A549 (cell line): ENCODE measurements at regions not wholly inside any gene's neighbourhood (a gene's known extent, or its start where the extent isn't known, plus 50 kb on each side); places are given as distances from the start of the nearest gene placed in this dataset.
A peak's percentile ranks its signal among the peaks of the same experiment; 100 is the strongest.

ENCODE experiments used
- ATAC-seq, 2 experiments: fragments of 200-7000 bp in 1 of 2; fragments of >200 bp in 1 of 2; cut with Nextera tagmentation in 1 of 2; cut with Tn5 transposase in 1 of 2; 3 replicates each; pipeline versions ENCODE4 v1.8.0 to v1.9.1; 2018 to 2020; ENCODE audit warnings: mild to moderate bottlenecking in 1 of 2, moderate library complexity in 1 of 2
- CTCF ChIA-PET: fragments of 300-600 bp; sonication (Branson Sonifier 250); formaldehyde crosslinking; extraction: SDS; loops from one replicate; lab custom pipeline; 2021; ENCODE audit warnings: antibody characterized with exemption, inconsistent platforms; lab: Yijun Ruan, JAX
- POLR2A ChIA-PET: fragments of 350-600 bp; formaldehyde crosslinking; extraction: SDS; loops from one replicate; lab custom pipeline; 2021; ENCODE audit warnings: antibody characterized with exemption, inconsistent platforms; lab: Yijun Ruan, JAX
- DNase-seq, 2 experiments: peaks; one replicate each; pipeline versions ENCODE4 v3.0.0 to v3.0.0-alpha.2; 2011 to 2016; ENCODE audit warnings: low read depth in 1 of 2, low spot score in 1 of 2
- FAIRE-seq: peaks from 2 replicates; lab custom pipeline; 2011; peaks lifted over from hg19 to GRCh38; lab: Jason Lieb, UNC
- H3K27ac ChIP-seq, 2 experiments: fragments of >200 bp; sonication (Bioruptor Twin); formaldehyde crosslinking; 3 replicates each; pipeline ENCODE4 v1.5.1; 2016 to 2017
- H3K4me1 ChIP-seq: fragments of >200 bp; sonication (Bioruptor Twin); formaldehyde crosslinking; 3 replicates; pipeline ENCODE4 v1.6.1; 2016
- H3K4me2 ChIP-seq: fragments of >200 bp; sonication (Bioruptor Twin); formaldehyde crosslinking; 3 replicates; pipeline ENCODE4 v1.6.1; 2016
- H3K4me3 ChIP-seq: fragments of >200 bp; sonication (Bioruptor Twin); formaldehyde crosslinking; 3 replicates; pipeline ENCODE4 v1.5.1; 2016
- H3K9me3 ChIP-seq: fragments of >200 bp; sonication (Bioruptor Twin); formaldehyde crosslinking; 3 replicates; pipeline ENCODE4 v1.6.1; 2016
- BHLHE40 ChIP-seq: IDR thresholded peaks from 2 replicates; pipeline ENCODE4 v1.6.1; 2012; ENCODE audit warnings: low read depth, low read length, inconsistent platforms
- CBX2 ChIP-seq: fragments of 200-600 bp; sonication (generic); IDR thresholded peaks from 2 replicates; pipeline ENCODE4 v1.6.1; 2016; ENCODE audit warnings: low read depth, mild to moderate bottlenecking, borderline replicate concordance
- CBX8 ChIP-seq: fragments of 200-600 bp; sonication (generic); IDR thresholded peaks from 2 replicates; pipeline ENCODE4 v1.6.1; 2016
- CHD4 ChIP-seq: fragments of 200-600 bp; sonication (generic); IDR thresholded peaks from 2 replicates; pipeline ENCODE4 v1.6.1; 2016; ENCODE audit warnings: antibody characterized with exemption, mild to moderate bottlenecking, borderline replicate concordance
- EHMT2 ChIP-seq: fragments of 200-600 bp; sonication (generic); IDR thresholded peaks from 2 replicates; pipeline ENCODE4 v1.6.1; 2016; ENCODE audit warnings: antibody characterized with exemption, low read depth, mild to moderate bottlenecking, moderate library complexity
- ESRRA ChIP-seq: fragments of 150-350 bp; IDR thresholded peaks from 2 replicates; pipeline ENCODE4 v1.6.1; 2014; ENCODE audit warnings: mild to moderate bottlenecking, low read length, borderline replicate concordance
- HDAC2 ChIP-seq: fragments of 200-600 bp; sonication (generic); IDR thresholded peaks from 2 replicates; pipeline ENCODE4 v1.6.1; 2016
- JUN ChIP-seq, 2 experiments: fragments of >200 bp; sonication (Bioruptor Twin); formaldehyde crosslinking; IDR thresholded peaks; 2 replicates in 1 of 2; 3 replicates in 1 of 2; pipeline ENCODE4 v1.6.1; 2016 to 2017
- JUNB ChIP-seq: fragments of >200 bp; sonication (Bioruptor Twin); formaldehyde crosslinking; IDR thresholded peaks from 2 replicates; pipeline ENCODE4 v1.6.1; 2016
- KDM1A ChIP-seq: fragments of 200-600 bp; sonication (generic); IDR thresholded peaks from 2 replicates; pipeline ENCODE4 v1.6.1; 2016; ENCODE audit warnings: low read depth, mild to moderate bottlenecking
- NPAS2 ChIP-seq: fragments of 250-450 bp; sonication (Bioruptor Pico); IDR thresholded peaks from 2 replicates; pipeline ENCODE4 v1.8.0; 2022; ENCODE audit warnings: mild to moderate bottlenecking, moderate library complexity, borderline replicate concordance
- PHF8 ChIP-seq: fragments of 200-600 bp; sonication (generic); IDR thresholded peaks from 2 replicates; pipeline ENCODE4 v1.6.1; 2016; ENCODE audit warnings: low read depth, mild to moderate bottlenecking, antibody characterized with exemption, moderate library complexity, borderline replicate concordance
- RARB ChIP-seq: fragments of 250-450 bp; sonication (Bioruptor Pico); IDR thresholded peaks from 2 replicates; pipeline ENCODE4 v1.8.0; 2021; ENCODE audit warnings: mild to moderate bottlenecking, moderate library complexity
- RCOR1 ChIP-seq: fragments of 150-350 bp; IDR thresholded peaks from 2 replicates; pipeline ENCODE4 v1.6.1; 2014; ENCODE audit warnings: antibody characterized with exemption, low read length, low read depth
- RNF2 ChIP-seq: fragments of 200-600 bp; sonication (generic); IDR thresholded peaks from 2 replicates; pipeline ENCODE4 v1.6.1; 2016; ENCODE audit warnings: low read depth, mild to moderate bottlenecking, antibody characterized with exemption, moderate library complexity, borderline replicate concordance
- SREBF2 ChIP-seq: fragments of 450-650 bp; IDR thresholded peaks from 2 replicates; pipeline ENCODE4 v1.6.1; 2014; ENCODE audit warnings: mild to moderate bottlenecking, moderate library complexity
- TFCP2L1 ChIP-seq: fragments of 250-450 bp; sonication (Bioruptor Pico); IDR thresholded peaks from 2 replicates; pipeline ENCODE4 v1.5.0; 2021; ENCODE audit warnings: mild to moderate bottlenecking
- ZC3H11A ChIP-seq: fragments of 450-650 bp; IDR thresholded peaks from 2 replicates; pipeline ENCODE4 v1.6.1; 2014; ENCODE audit warnings: antibody characterized with exemption, mild to moderate bottlenecking
- ZSCAN20 ChIP-seq: fragments of 250-450 bp; sonication (Bioruptor Pico); IDR thresholded peaks from 2 replicates; pipeline ENCODE4 v1.8.0; 2022; ENCODE audit warnings: mild to moderate bottlenecking, moderate library complexity
- WGBS: methylation state at CpG from one replicate; pipeline ENCODE4 v1.1.6; 2017; ENCODE audit errors: missing lambda C conversion rate; 5-methylcytosine and 5-hydroxymethylcytosine counted together
- TF ChIP-seq, protein P1 (sequence below): IDR thresholded peaks from 2 replicates; pipeline ENCODE4 v1.6.1; 2012
- TF ChIP-seq, protein P2 (sequence below): fragments of 250-450 bp; sonication (Bioruptor Pico); IDR thresholded peaks from 2 replicates; pipeline ENCODE4 v1.5.0; 2021; ENCODE audit warnings: mild to moderate bottlenecking, moderate library complexity, borderline replicate concordance
- TF ChIP-seq, protein P3 (sequence below): fragments of 150-350 bp; IDR thresholded peaks from 2 replicates; pipeline ENCODE4 v1.6.1; 2014; ENCODE audit warnings: low read depth, mild to moderate bottlenecking, low read length
- TF ChIP-seq, protein P4 (sequence below): fragments of 450-650 bp; IDR thresholded peaks from 2 replicates; pipeline ENCODE4 v1.6.1; 2014; ENCODE audit warnings: antibody characterized with exemption

DNA sequence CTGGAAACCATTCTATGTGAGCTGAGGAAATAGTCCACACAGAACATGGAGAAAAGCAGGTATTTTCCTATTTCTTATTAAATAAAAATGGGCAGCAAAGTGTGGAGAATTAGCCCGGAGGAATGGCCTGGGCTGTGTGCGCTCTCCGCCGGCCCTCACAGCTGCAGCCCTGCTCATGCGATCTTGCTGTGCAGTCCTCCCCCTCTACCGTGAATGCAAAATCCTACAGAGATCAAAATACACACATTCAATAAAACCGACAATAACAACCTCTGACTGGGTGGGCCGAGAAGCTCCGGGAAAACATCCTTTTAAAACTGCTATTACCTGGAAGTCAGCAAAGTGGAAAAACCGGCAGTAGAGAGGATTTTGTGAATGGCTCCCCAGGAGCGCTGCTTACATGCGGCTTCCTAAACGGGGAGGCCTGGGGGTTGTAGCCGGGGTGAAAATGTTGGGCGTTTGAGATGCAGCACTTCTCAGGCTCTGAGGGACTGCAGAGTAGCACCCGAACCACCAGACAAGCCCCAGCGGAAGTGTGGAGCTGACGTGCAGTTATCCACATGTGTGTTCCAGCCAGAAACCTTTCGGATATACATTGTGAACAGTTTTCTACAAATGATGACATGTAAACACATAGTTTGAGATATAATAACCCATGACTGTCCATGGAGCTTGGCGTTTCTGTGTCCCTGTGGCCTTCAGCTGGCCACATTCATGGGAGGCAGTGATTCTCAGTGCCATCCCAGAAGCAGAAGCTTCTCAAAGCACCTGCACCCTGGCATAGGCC, 94.2 kb upstream of the ALKAL2 start:
- Histone ChIP-seq H3K4me2 (no peak overlapping the region), H3K9me3 (no peaks in the 10 kb centered on the region), H3K27ac (no peak overlapping the region), H3K4me3 (no peak overlapping the region), H3K4me1 (no peaks in the 10 kb centered on the region)
- FAIRE-seq, result no peak
- WGBS, result 66% methylated on average over 20 of the region's 20 CpGs
- TF ChIP-seq ZSCAN20 (no peak), BHLHE40 (no peak), PHF8 (no peak), ESRRA (no peak), HDAC2 (no peak), KDM1A (no peak), CBX8 (no peak), SREBF2 (no peak), CHD4 (no peak), CBX2 (no peak), RNF2 (no peak), RARB (CRISPR knock-in tag) (no peak), JUNB (no peak), RCOR1 (no peak), JUN (IDR thresholded peaks at IDR 0.05) (no peak), TFCP2L1 (no peak), NPAS2 (CRISPR knock-in tag) (no peak)
- TF ChIP-seq, protein P1, sequence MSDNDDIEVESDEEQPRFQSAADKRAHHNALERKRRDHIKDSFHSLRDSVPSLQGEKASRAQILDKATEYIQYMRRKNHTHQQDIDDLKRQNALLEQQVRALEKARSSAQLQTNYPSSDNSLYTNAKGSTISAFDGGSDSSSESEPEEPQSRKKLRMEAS, result no peak
- TF ChIP-seq, protein P2, sequence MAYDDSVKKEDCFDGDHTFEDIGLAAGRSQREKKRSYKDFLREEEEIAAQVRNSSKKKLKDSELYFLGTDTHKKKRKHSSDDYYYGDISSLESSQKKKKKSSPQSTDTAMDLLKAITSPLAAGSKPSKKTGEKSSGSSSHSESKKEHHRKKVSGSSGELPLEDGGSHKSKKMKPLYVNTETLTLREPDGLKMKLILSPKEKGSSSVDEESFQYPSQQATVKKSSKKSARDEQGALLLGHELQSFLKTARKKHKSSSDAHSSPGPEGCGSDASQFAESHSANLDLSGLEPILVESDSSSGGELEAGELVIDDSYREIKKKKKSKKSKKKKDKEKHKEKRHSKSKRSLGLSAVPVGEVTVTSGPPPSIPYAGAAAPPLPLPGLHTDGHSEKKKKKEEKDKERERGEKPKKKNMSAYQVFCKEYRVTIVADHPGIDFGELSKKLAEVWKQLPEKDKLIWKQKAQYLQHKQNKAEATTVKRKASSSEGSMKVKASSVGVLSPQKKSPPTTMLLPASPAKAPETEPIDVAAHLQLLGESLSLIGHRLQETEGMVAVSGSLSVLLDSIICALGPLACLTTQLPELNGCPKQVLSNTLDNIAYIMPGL (CRISPR knock-in tag), result no peak
- TF ChIP-seq, protein P3, sequence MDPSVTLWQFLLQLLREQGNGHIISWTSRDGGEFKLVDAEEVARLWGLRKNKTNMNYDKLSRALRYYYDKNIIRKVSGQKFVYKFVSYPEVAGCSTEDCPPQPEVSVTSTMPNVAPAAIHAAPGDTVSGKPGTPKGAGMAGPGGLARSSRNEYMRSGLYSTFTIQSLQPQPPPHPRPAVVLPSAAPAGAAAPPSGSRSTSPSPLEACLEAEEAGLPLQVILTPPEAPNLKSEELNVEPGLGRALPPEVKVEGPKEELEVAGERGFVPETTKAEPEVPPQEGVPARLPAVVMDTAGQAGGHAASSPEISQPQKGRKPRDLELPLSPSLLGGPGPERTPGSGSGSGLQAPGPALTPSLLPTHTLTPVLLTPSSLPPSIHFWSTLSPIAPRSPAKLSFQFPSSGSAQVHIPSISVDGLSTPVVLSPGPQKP, result no peak
- ATAC-seq, result no peak
- ChIA-PET CTCF (no interaction called here), POLR2A (no interaction called here)
- no peak for DNase-seq

DNA sequence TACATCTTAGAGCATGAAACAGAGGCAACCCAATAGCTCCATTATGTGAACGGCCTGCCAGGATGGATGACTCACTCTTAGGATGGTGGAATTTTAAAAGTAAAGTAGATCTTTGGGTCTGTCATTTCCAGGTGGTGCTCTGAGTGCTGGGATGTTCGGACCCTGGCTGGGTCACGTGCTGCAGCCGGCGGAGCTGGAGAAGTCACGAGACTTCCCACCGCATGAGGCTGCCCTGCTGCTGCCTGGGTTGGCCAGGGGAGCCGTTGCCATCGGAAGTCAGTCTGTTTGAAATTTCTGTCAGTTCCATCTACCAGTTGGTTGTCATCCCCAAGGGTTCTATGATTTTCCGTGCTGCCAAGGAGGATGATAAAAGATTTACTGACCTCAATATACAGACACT, 93.3 kb upstream of the ALKAL2 start:
- no peaks in the 10 kb centered on the region for H3K9me3 ChIP-seq
- H3K4me3 ChIP-seq, result no peak overlapping the region
- no peak for ATAC-seq
- DNase-seq, result no peak
- CTCF ChIA-PET, result no interaction called here
- 48% methylated on average over 10 of the region's 10 CpGs for WGBS
- POLR2A ChIA-PET, result no interaction called here
- H3K27ac ChIP-seq, result no peak overlapping the region
- no peak overlapping the region for H3K4me2 ChIP-seq
- TF ChIP-seq, protein P4, sequence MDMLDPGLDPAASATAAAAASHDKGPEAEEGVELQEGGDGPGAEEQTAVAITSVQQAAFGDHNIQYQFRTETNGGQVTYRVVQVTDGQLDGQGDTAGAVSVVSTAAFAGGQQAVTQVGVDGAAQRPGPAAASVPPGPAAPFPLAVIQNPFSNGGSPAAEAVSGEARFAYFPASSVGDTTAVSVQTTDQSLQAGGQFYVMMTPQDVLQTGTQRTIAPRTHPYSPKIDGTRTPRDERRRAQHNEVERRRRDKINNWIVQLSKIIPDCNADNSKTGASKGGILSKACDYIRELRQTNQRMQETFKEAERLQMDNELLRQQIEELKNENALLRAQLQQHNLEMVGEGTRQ, result peak; percentile 11; the same call in 1 of the 2 replicates
- TF ChIP-seq EHMT2, result no peak
- no peak for TF ChIP-seq ZC3H11A
- no peak for FAIRE-seq
- no peaks in the 10 kb centered on the region for H3K4me1 ChIP-seq
